DND-41 (cell line): ENCODE measurements at regions not wholly inside any gene's neighbourhood (a gene's known extent, or its start where the extent isn't known, plus 50 kb on each side); places are given as distances from the start of the nearest gene placed in this dataset.

ENCODE experiments used
- CTCF ChIP-seq: IDR thresholded peaks from 2 replicates; pipeline ENCODE4 v1.5.1; 2012; ENCODE audit warnings: borderline replicate concordance, low read length, moderate library complexity, mild to moderate bottlenecking; ENCODE audit not compliant: poor library complexity, severe bottlenecking; ENCODE audit errors: extremely low read depth
- EZH2 ChIP-seq: IDR thresholded peaks from 3 replicates; pipeline ENCODE4 v1.6.1; 2012; ENCODE audit warnings: borderline replicate concordance, low read depth, mild to moderate bottlenecking, moderate library complexity, low read length, inconsistent platforms; ENCODE audit not compliant: severe bottlenecking

DNA sequence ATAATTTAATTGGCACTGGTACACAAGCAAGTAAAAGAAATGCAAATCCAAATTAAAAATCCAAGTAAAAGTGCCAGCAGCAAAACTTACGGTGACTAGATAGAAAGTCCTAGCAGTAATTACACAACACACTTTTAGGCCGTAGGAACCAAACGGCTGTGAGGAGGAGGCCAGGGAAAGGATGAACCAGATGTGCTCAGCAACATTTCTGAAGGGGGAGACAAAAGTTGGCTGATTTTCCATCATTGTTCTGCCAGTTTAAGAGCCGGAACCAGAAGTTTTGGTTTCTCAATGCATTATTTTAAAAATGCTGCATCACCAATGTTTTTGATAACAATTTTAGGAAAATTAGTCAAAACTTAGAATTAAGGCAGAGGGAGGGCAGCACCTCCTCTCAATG, 68.7 kb upstream of the ENPP6 start:
- TF ChIP-seq CTCF = no peak
- no peak for TF ChIP-seq EZH2
